Right cardiac atrium (tissue), 5 donors: ENCODE measurements at regions not wholly inside any gene's neighbourhood (a gene's known extent, or its start where the extent isn't known, plus 50 kb on each side); places are given as distances from the start of the nearest gene placed in this dataset.

Experiments used
- ATAC-seq, 2 donors: fragments of 200-7000 bp; cut with Tn5 transposase; one replicate each; pipeline versions ENCODE4 v1.8.0 to v1.9.1; 2020; ENCODE audit warnings: moderate library complexity in 2 of 2, mild to moderate bottlenecking in 1 of 2
- DNase-seq, 3 donors: peaks; one replicate each; pipeline ENCODE4 v3.0.0-alpha.2; 2020
- H3K27ac ChIP-seq: one replicate; pipeline ENCODE4 v1.5.1; 2013; ENCODE audit warnings: mild to moderate bottlenecking, low read length, control low read depth, moderate library complexity
- H3K27me3 ChIP-seq: one replicate; pipeline ENCODE4 v1.6.1; 2013; ENCODE audit not compliant: control insufficient read depth, insufficient read depth
- H3K4me1 ChIP-seq: one replicate; pipeline ENCODE4 v1.6.1; 2013; ENCODE audit warnings: low read length; ENCODE audit not compliant: control insufficient read depth, insufficient read depth
- H3K4me3 ChIP-seq: one replicate; pipeline ENCODE4 v1.5.1; 2013; ENCODE audit warnings: low read length, control low read depth
- H3K9me3 ChIP-seq: one replicate; pipeline ENCODE4 v1.6.1; 2013; ENCODE audit warnings: low read length; ENCODE audit not compliant: control insufficient read depth
- WGBS: extraction: QIAGEN DNeasy Blood & Tissue Kit; methylation state at CpG from one replicate; pipeline ENCODE4 v1.1.7; 2013; 5-methylcytosine and 5-hydroxymethylcytosine counted together
- intact Hi-C, 4 donors: fragments of 100-400 bp; cut with DNase I; formaldehyde crosslinking; loops; one replicate each; pipeline versions ENCODE4 v1.11.0 to v1.14.0; 2022 to 2023
- donor health status: healthy with polysubstance abuse.
- donor health status: DM: no; HTN: yes; CAD: no.
- donor health status: DM: no; HTN: no; CAD: no.
- donor health status: DM: no; HTN: yes; CAD: no; lungs with severe emphysema.
- donor health status: DM: yes; HTN: yes; CAD: no.

DNA sequence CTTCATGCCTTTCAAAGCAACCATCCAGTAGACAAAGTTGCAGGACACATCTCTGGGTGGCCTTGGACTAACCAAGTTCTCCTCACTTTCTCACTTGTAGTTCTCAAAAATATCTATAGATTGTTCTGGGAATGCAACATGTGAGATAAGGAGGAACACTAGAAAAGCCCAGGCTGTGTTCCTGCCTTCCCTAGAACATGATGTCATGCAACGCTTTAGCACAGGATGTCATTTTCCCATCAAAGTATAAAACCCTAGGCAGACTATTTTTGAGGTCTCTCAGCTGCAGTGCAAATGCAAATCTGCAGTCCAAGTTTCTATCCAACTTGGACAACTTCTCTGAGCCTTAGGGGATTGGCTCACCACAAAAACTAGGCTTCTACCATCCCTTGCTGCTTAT is 78.8 kb upstream of the PCDH7 start:
- Histone ChIP-seq H3K27me3 (no peaks in the 10 kb centered on the region), H3K4me1 (no peaks in the 10 kb centered on the region), H3K4me3 (no peak overlapping the region), H3K27ac (no peak overlapping the region), H3K9me3 (no peaks in the 10 kb centered on the region)
- DNase-seq (no peak), ATAC-seq (no peak)
- intact Hi-C loops, result no loop called here
- WGBS, result 55% methylated on average over 1 of the region's 1 CpG

DNA sequence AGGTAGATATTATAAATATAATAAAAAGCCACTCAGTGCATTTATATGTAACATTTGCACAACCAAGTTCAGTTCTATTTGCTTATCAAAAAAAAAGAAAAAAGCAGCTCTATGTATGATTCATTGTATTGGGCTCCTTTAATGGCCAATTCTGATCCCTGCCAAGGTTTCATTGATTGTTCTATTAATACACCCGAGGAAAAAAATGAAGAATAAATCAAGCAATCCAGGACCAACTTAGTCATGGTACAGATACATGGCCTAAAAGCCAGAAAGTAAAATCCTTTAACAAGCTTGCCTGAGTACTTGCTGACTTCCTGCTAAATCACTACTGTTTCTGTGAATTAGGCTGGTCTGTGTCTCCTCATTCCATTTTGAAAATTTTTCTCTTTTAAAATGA is 77.6 kb upstream of the PCDH7 start:
- H3K9me3 ChIP-seq, result no peaks in the 10 kb centered on the region
- H3K4me1 ChIP-seq, result no peaks in the 10 kb centered on the region
- no peak overlapping the region for H3K4me3 ChIP-seq
- DNase-seq (no peak), ATAC-seq (no peak)
- no peaks in the 10 kb centered on the region for H3K27me3 ChIP-seq
- intact Hi-C loops, result no loop called here
- H3K27ac ChIP-seq, result no peak overlapping the region
- WGBS, result 39% methylated on average over 1 of the region's 1 CpG

DNA sequence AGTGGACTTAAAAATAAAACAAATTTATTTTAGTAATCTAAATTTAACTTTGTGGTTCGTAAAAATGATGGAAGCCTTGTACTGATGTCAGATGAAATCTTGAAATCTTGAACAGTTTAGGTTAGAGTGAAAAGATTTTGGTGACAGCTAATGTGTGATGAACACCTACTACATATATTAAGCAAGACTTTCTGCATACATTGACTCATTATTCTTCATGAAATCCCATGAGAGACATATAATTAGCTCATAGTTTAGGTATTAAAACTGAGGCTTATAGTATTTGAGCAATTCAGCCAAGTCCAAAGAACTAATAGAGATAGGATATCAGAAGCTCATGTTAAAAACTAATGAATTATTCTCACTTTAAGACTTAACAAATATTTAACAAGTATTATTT is 66.9 kb upstream of the PCDH7 start:
- DNase-seq (no peak), ATAC-seq (no peak)
- intact Hi-C loops, result no loop called here
- H3K4me3 ChIP-seq, result no peak overlapping the region
- 15% methylated on average over 1 of the region's 1 CpG for WGBS
- H3K9me3 ChIP-seq, result no peaks in the 10 kb centered on the region
- H3K27me3 ChIP-seq, result no peaks in the 10 kb centered on the region
- no peaks in the 10 kb centered on the region for H3K4me1 ChIP-seq
- no peak overlapping the region for H3K27ac ChIP-seq

DNA sequence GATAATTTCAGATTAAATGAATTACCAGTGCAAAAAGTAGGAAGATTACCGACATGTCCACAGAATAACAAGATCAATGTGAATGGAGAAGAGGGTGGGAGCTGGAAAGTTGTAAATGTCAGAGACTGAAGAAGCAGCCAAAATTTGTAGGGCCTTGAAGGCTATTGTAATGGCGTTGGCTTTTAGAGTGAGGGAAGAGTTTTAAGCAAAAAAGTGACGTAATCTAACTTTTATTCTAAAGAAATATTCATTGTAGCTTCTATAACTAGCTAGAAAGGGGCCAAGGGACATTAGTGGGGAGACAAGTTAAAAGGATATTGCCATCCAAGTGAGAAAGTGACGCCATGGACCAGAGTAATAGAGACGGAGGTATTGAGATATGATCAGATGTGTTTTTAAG is 63.3 kb upstream of the PCDH7 start:
- no peaks in the 10 kb centered on the region for H3K9me3 ChIP-seq
- WGBS, result 83% methylated on average over 5 of the region's 5 CpGs
- intact Hi-C loops, result no loop called here
- no peak for ATAC-seq
- no peaks in the 10 kb centered on the region for H3K27me3 ChIP-seq
- DNase-seq, result no peak
- H3K4me3 ChIP-seq, result no peak overlapping the region
- H3K4me1 ChIP-seq, result no peaks in the 10 kb centered on the region
- no peak overlapping the region for H3K27ac ChIP-seq

DNA sequence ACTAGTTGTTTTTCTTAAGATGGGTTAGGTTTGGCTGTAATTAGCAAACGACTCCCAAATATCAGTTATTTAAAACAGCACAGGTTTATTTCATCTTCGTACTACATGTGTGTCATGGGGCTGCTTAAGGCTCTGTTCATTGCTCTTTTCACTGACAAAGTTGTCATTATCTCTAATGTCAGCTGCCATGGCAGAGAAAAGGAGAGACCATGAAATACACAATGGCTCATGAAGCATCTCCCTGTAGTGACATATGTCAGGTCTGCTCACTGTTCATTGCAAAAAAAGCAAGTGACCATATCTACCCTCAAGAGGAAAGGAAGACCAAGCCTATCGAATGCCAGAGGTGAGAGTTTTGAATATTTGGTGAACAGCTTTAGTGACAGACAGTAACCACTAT is 52.2 kb upstream of the PCDH7 start:
- Histone ChIP-seq H3K4me3 (no peak overlapping the region), H3K9me3 (no peaks in the 10 kb centered on the region), H3K4me1 (no peaks in the 10 kb centered on the region), H3K27ac (no peak overlapping the region), H3K27me3 (no peaks in the 10 kb centered on the region)
- intact Hi-C loops, result no loop called here
- no peak for DNase-seq
- ATAC-seq, result no peak
- WGBS, result 67% methylated on average over 3 of the region's 3 CpGs

DNA sequence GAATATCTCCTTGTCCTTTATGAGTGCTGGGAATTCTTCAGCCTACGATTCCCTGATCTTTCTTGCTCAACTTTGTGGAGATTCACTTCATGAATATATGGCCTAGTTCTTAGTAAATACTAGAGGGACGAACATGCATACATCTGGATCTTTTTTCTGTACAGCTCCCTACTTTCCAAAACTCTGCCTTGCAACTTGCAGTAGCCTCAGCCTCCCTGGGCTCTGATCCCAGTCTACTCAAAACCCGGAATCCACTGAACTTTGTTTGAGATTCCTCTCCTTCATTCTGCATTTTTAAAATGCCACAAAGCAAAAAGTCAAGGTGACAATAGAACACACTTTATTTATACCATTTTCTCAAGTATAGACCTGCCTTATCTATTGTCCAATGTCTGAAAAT is 50.0 kb upstream of the PCDH7 start:
- no peaks in the 10 kb centered on the region for H3K27me3 ChIP-seq
- 69% methylated on average over 3 of the region's 3 CpGs for WGBS
- H3K4me1 ChIP-seq, result no peaks in the 10 kb centered on the region
- no peak for DNase-seq
- no peak for ATAC-seq
- intact Hi-C loops, result no loop called here
- no peaks in the 10 kb centered on the region for H3K9me3 ChIP-seq
- no peak overlapping the region for H3K4me3 ChIP-seq
- no peak overlapping the region for H3K27ac ChIP-seq
